Fibroblast of upper back skin (primary cell): ENCODE measurements at regions not wholly inside any gene's neighbourhood (a gene's known extent, or its start where the extent isn't known, plus 50 kb on each side); places are given as distances from the start of the nearest gene placed in this dataset.

Experiments
- DNase-seq: peaks from one replicate; pipeline ENCODE4 v3.0.0-alpha.2; 2013

DNA sequence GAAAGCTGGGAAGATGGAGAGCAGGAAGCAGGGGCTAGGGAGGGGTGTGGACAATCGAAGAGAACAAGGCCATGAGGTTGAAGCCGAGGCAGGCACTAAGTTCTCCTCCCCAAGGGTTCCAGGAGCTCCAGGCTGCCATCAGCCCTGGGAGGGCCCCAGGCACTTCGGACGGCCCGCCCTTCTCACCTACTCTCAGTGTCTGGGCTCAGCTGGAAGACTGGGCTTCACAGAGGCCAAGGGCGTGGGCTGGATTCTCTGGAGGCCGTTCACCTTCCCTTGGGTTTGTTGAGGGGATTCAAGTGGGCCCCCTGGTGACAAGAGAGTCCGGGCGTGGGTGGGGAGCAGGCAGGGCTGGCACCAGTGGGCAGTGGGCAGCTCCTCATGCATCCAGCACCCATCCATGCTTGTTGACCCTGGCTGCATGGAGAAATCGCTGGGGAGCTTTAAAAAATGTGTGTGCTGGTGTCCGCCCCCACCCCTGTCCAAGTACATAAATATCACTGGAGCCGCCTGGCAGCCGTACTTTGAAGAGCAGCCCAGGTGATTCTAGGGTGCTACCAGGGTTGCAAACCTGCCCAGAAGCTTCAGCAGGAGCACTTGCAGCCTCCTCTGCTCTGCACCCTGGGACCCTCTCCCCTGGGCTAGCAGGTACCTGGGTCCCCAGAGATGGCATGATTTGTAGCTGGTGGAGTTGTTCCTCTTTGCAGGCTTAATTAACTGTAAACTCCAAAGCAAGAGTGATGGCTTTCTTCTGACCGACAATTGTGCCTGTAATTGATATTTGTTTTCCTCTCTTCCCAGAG, 74.3 kb downstream of the RTL6 start:
- DNase-seq, result no peak

GRCh38 chr22:44422746-44423380, 75.2 kb downstream of the RTL6 start:
- DNase-seq, result no peak

DNA sequence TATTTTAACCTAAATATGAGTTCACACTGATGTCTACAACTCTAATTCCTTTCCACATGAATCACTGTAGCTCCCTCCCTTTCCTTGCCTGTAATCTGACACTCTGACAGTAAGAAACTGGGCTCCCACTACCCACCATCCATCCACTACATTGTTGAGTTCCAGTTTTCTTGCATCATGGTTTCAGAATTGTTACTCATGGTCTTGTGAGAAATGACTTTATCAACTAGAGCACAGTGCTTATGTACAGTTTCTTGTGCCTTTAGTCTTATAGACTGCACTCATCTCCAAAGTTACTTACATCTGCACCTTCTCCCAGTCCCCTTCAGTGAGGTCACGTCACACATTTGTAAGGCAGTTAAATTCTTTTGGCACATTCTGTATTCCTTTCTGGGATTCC, 78.6 kb downstream of the RTL6 start:
- peak; percentile 25 for DNase-seq

- DNase-seq, result no peak
Measured at GRCh38 chr22:44413211-44413610, 84.8 kb downstream of the RTL6 start.

DNA sequence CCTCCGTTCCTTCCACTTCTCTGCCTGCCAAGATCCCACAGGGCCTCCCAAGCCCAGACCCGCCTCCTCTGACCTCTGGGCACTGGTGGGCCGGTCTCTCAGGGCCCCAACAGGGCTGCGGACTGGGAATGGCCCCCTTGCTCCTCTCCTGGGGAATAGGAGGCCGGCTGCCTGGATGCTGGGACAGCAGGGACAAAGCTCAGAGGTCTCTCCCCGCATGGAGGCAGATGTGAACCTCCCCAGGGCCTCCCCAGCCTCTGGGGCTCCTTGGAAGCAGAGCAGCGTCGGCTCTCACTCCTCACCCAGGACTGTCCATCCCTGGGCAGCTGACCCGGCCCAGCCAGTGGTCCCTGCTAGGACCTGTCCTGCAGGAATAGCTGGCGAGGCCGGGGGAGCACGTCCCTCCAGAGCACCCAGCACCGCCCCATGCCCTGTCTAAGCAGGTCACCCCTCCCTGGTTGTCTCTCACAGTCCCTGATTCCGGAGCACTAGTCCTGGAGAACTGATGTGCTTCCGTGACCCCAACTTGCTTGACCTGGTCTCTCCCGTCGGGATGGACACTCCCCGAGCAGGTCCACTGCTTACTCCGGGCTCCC, 85.8 kb downstream of the RTL6 start:
- DNase-seq, result no peak

DNA sequence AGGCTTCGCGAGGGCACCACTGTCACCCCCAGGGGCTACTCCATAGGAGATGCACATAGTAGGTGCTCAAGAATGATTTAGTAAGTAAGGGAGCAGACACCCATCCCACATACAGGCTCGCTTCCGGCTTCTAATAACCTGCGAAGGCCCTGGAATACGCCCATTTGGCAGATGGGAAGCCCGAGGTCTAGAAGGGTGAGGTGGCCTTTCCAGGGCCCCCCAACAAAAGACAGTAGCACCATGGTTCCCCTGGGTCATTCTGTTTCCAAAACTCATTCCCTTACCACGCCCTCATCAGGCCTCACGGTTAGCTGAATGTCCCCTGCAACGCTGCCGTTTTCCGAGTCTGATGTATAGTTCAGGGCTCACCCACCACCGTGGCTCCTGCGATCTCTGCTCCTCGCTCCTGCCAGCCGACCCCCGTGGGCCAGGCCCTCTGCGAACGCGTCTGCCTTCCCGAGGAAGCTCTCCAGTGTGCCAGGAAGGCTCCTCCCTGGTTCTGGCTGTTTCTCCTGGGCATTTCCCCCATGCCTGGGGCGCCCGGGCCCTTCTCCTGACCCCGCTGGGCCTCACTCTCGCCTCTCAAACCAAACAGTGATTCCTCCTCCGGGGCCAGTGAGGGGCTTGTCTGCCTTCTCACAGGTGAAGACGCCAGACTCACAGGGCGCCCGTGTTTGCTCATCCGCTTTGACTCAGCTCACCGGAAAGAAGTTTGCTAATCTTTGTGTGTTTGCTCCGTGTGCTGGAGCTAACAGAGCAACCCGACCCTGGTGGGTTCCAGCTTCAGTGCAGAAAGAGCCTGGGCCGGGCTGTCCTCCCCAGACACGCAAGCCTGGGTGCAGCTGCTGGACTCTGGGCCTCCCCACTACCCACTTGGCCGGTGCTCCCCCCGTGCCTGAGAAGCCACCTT, 86.6 kb downstream of the RTL6 start:
- no peak for DNase-seq

DNA sequence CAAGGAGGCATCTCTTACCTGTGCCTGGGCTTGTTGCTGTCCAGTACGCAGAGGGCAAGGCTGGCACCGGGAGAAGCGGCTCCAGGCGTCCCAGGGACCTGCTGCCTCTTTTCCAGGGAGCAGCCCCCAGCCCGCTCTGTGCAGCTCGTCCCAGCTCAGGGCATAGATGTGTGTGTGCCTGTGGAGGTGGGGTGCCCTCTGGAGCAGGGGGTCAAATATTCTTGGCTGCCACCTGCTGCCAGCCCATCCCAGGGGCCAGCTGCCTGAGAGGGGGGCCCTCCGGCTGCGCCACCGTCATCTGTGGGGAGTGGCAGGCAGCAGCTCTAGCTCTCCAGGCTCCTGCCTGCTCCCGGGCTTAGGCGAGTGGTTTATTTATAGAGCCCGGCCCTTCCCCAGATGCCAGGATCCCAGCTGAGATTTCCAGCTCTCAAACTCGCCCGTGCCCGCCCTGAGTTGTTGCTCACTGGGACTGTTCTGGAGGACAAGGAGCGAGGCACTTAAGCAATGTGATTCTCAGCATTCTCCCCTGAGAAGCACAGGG, 87.5 kb downstream of the RTL6 start:
- no peak for DNase-seq

DNA sequence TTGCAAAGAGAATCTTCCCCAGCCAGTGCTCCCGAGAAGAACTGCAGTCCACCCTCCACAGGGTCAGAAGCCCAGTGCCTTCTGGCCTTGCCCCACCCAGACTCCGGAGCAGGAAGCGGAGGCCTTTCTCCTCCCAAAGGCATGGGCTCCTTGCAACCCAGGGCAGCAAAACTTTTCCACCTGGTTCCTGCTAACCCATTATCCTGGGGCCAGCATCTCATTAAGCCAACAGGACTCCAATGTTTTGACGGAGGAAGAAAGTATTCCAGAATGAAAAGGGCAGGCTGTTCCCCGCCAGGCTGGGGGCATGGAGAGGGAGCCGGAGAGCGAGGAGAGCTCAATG, 88.1 kb downstream of the RTL6 start:
- no peak for DNase-seq

DNA sequence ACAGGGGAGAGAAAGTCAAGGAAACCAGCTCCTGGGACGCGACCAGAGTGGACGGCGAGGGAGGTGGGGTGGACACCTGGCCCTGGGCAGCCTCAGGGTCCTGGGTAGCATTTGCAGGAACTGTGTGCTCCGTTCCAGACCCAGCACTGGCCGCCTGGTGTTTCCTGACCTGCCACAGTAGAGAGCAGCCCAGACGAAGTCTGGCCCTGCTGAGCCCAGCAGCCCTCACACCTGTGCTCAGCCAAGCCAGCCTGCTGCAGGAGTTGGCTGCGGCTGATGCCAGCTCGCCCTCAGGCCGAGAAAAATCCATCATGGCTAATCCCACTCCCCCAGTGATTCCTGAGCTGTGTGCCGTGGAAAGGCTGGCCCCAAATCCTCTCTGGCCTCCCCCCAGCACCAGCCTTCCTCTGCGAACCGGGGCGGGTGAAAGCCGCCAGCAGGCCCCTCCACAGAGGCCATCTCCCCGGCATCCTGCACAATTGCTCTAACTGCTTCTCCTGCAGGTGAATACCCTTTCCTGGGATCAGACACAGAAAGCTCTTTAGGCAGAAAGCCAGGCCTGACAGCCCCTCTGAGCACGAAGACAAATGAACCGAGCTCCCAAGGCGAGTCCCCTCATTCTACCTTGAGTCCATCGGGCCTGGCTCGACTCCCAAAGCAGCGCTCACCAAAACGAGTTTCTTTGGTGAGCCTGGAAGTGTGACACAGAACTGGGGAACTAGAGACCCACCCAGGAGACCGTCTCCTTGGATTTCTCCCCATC, 88.6 kb downstream of the RTL6 start:
- DNase-seq, result no peak

DNA sequence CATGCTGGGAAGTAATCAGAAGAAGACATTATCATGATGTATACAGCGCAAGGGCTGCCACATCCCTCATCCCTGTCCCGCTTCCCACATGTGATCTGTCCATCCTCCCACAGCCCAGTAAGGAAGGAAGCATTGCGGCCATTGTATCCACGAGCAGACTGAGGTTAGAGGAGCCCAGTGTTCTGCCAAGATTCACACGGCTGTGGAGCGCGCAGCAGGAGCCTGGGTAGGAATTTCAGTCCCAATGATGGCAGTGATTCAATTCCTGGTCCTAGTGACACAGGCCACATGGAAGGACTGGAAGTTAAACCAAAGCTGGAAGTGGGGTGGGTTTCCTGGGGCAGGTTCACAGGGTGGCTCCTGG, 89.2 kb downstream of the RTL6 start:
- DNase-seq, result no peak

GRCh38 chr22:44407987-44408828, 89.8 kb downstream of the RTL6 start:
- DNase-seq, result no peak

GRCh38 chr22:44407171-44407986, 90.7 kb downstream of the RTL6 start:
- DNase-seq, result peak; percentile 5

DNA sequence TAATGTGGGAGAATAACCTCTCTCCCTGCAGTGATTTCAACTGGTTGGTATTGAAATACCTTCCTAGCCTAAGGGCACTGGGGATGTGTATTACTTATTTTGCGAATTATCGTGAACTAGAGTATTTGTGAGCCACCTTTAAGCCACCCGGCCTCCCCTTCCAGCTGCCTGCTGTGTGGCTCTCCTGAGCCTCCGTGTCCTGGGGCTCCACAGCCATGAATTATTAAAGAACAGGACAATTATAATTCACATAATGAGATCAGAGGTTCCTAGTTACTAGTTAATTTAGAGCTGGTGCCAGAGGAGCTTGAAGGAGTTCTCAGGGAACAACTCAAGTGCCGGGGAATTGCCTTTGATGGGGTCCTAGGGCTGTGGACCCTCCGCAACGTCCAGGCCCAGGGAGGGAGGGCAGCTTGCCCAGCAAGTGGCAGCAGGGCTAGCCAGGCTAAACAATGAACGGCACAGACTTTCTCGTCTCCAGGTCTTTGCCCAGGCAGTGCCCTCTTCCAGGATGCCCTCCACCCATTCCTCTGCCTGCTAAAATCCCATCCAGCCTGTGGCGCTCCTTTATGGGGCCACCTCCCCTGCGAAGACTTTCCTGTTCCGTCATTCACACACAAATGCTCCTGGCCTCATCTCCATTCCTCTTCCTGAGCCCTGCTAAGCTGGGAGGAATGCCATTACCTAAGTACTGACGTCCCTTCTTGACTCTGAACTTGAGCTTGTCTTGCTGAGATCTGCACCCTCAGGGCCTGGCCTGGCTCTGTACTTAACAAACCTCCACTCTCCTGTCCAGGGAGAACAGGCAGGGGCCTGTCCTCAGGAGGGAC, 91.5 kb downstream of the RTL6 start:
- DNase-seq, result peak; percentile 20

DNA sequence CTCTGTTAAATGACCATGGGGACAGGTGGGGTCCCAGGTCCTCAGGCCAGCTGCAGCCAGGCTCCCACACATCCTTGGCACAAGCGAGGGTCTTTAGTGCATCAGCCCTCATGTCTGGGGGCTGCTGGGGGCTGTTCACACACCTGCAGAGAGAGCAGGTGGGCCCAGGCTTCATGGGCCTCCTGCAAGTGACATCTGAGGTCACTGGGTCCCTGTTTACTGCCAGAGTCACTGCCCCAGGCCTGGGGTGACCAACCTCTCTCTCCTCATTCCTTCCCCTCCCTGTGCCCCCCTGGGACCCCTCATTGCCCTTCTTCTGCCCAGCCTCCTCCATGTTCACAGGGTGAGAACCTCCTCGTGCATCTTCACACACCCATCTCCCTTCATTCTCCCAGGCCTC, 92.4 kb downstream of the RTL6 start:
- DNase-seq, result no peak

DNA sequence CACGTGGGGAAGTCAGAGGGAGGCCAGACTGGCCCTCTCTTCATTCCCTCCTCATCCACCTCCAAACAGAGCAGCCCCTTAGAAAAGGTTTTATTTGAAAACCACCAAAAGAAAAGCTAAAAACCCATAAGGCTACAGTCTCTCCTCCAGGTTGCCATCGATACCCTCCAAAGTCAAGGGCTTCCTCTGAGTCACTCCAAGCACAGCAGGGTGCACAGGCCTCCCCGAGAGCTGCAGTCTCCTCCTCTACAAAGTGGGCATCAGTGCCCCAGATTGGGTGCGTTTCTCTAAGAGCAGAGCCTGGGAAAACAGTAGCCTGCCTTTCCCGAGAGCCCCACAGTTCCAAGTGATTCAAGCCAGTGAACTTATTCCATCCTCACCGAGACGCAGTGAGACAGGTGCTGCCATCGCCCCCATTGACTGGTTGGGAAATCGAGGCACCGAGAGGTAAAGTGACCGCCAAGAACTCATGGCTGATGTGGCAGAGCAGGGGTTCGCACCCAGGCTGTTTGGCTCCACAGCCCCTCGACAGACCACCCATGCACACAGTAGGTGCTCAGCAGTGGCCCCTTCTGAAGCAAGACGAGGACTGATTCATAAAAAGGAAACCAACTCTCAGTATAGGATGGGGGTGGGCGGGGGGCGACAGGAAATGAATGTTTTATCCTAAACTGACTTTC, 91.7 kb upstream of the SHISAL1 start:
- DNase-seq, result no peak

GRCh38 chr22:44403602-44404329, 91.0 kb upstream of the SHISAL1 start:
- DNase-seq, result no peak

GRCh38 chr22:44403166-44403565, 90.4 kb upstream of the SHISAL1 start:
- DNase-seq, result no peak
